ENCODE measurements at regions not wholly inside any gene's neighbourhood (a gene's known extent, or its start where the extent isn't known, plus 50 kb on each side); places are given as distances from the start of the nearest gene placed in this dataset.

- Histone ChIP-seq H3K36me3 (no peaks in the 10 kb centered on the region), H3K4me3 (no peak overlapping the region), H3K27me3 (no peaks in the 10 kb centered on the region), H3K9me3 (no peaks in the 10 kb centered on the region), H3K4me1 (peaks cover 0 to 43% (median 11%) of the 10 kb centered on the region in 12 donors), H3K27ac (no peak overlapping the region)
- TF ChIP-seq POLR2A (IDR thresholded peaks at IDR 0.05) (no peak), CTCF (IDR thresholded peaks at IDR 0.05) (no peak)
- 72 to 91% (median 74%) methylated on average over 6 of the region's 6 CpGs for WGBS, 4 donors
- intact Hi-C loops (cut with DNase I) = loop anchor here in 2 of 10 donors (10.0 kb wide), 2 partner anchors 66 to 96 kb away; no protein-coding TSS in a partner anchor
- ATAC-seq (no peak), DNase-seq (no peak)
Observed at GRCh38 chr6:150698391-150698790, 98.7 kb downstream of the PLEKHG1 start.

GRCh38 chr6:150702675-150703074 is 103.0 kb downstream of the PLEKHG1 start:
- H3K27ac ChIP-seq = no peak overlapping the region
- 59 to 86% (median 70%) methylated on average over 6 of the region's 6 CpGs for WGBS, 4 donors
- H3K36me3 ChIP-seq = no peaks in the 10 kb centered on the region
- TF ChIP-seq CTCF (IDR thresholded peaks at IDR 0.05) = no peak
- ATAC-seq (peak in 2 of 4 donors; percentile 53 to 59), DNase-seq (peak in 1 of 5 donors; percentile 43)
- no peaks in the 10 kb centered on the region for H3K27me3 ChIP-seq
- peaks cover 0 to 24% (median 9%) of the 10 kb centered on the region in 12 donors for H3K4me1 ChIP-seq
- H3K4me3 ChIP-seq = no peak overlapping the region
- intact Hi-C loops (cut with DNase I) = no loop called here
- no peaks in the 10 kb centered on the region for H3K9me3 ChIP-seq

- no peaks in the 10 kb centered on the region for H3K36me3 ChIP-seq
- H3K27me3 ChIP-seq = no peaks in the 10 kb centered on the region
- no peak overlapping the region for H3K27ac ChIP-seq
- no peak overlapping the region for H3K4me3 ChIP-seq
- intact Hi-C loops (cut with DNase I) = no loop called here
- ATAC-seq = peak in 1 of 4 donors; percentile 31
- peaks cover 0 to 25% (median 13%) of the 10 kb centered on the region in 12 donors for H3K4me1 ChIP-seq
- H3K9me3 ChIP-seq = no peaks in the 10 kb centered on the region
- TF ChIP-seq POLR2A (IDR thresholded peaks at IDR 0.05) (no peak), CTCF (IDR thresholded peaks at IDR 0.05) (no peak)
- DNase-seq = no peak
- WGBS, 4 donors = 80 to 87% (median 83%) methylated on average over 6 of the region's 6 CpGs
Observed at GRCh38 chr6:150704447-150705192, 104.9 kb downstream of the PLEKHG1 start.

- H3K4me1 ChIP-seq = peaks cover 0 to 25% (median 13%) of the 10 kb centered on the region in 12 donors
- TF ChIP-seq CTCF (IDR thresholded peaks at IDR 0.05) (no peak), POLR2A (IDR thresholded peaks at IDR 0.05) (no peak)
- DNase-seq (no peak), ATAC-seq (no peak)
- H3K9me3 ChIP-seq = no peaks in the 10 kb centered on the region
- no peaks in the 10 kb centered on the region for H3K27me3 ChIP-seq
- no peaks in the 10 kb centered on the region for H3K36me3 ChIP-seq
- no peak overlapping the region for H3K27ac ChIP-seq
- WGBS, 4 donors = 88 to 93% (median 91%) methylated on average over 9 of the region's 9 CpGs
- H3K4me3 ChIP-seq = no peak overlapping the region
- intact Hi-C loops (cut with DNase I) = no loop called here
Observed at GRCh38 chr6:150705392-150705791, 105.7 kb downstream of the PLEKHG1 start.
